ENCODE measurements at regions not wholly inside any gene's neighbourhood (a gene's known extent, or its start where the extent isn't known, plus 50 kb on each side); places are given as distances from the start of the nearest gene placed in this dataset.

DNA sequence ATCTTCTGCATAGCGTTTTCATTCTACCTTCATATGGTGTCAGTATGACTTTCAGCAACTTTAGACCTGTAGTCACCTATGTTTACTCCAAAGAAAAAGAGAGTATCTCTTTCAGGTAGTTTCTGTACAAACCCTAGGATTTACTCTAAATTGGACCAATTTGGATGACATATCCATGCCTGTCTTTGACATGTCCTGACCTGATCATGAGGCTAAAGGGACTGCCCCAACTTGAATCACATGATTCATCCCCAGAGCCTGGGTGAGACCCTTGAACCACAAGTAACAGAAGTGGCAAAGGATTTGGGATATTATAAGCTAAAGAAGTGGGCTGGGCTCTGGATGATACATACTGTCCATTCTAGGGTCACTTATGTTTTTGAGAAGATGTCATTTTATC is 124.5 kb upstream of the CSNK1A1L start:
- BruUV-seq (replicated peaks), result no TSS peak
- H3K27ac ChIP-seq (ENCODE audit: extremely low read length, insufficient read depth, low read length), result no peak overlapping the region
- FAIRE-seq (no peak), DNase-seq (ENCODE audit: low spot score) (no peak), ATAC-seq (no peak)
- no peak overlapping the region for H3K9ac ChIP-seq (ENCODE audit: insufficient read depth, low read depth, low read length)
- no peak overlapping the region for H3K4me3 ChIP-seq (replicated peaks in 1 of 3; ENCODE audit: insufficient read depth in 1 of 3, low read depth in 2 of 3, low read length in 3 of 3)
- in situ Hi-C loops (cut with HindIII; ENCODE audit: extremely low pct_ligation_motif_present, low pct_unique_long_range_greater_than_20kb) (no loop called here), intact Hi-C loops (cut with micrococcal nuclease; ENCODE audit: unreplicated experiment) (no loop called here)
- no peaks in the 10 kb centered on the region for H3K36me3 ChIP-seq (replicated peaks in 1 of 2; ENCODE audit: control insufficient read depth in 1 of 2, insufficient read depth in 2 of 2, low read length in 2 of 2)
- ChIA-PET CTCF (ENCODE audit: low intra/inter-chr PET ratio, low total read pairs) (no interaction called here), POLR2A (no interaction called here)
- H3K4me2 ChIP-seq (ENCODE audit: low read depth, low read length), result no peak overlapping the region
- no peaks in the 10 kb centered on the region for H3K9me3 ChIP-seq (ENCODE audit: low read length)
- no peak overlapping the region for H2AFZ ChIP-seq (ENCODE audit: low read length)
- H3K4me1 ChIP-seq (ENCODE audit: insufficient read depth, low read length), result no peaks in the 10 kb centered on the region
- H4K20me1 ChIP-seq (ENCODE audit: insufficient read depth, low read length), result no peaks in the 10 kb centered on the region
- H3K79me2 ChIP-seq (ENCODE audit: insufficient read depth, low read length), result no peaks in the 10 kb centered on the region
- H3K27me3 ChIP-seq (ENCODE audit: control insufficient read depth in 1 of 2, insufficient read depth in 2 of 2, low read length in 2 of 2), result no peaks in the 10 kb centered on the region; a peak in 1 of 5 replicates
- 0% methylated on average over 1 of the region's 1 CpG for WGBS (ENCODE audit: low lambda C conversion rate)
- TF ChIP-seq FLYWCH1 (CRISPR knock-in tag; IDR thresholded peaks at IDR 0.05), result no peak
- no peak for TF ChIP-seq ZNF672 (CRISPR knock-in tag; IDR thresholded peaks at IDR 0.05)
- TF ChIP-seq, protein P1, sequence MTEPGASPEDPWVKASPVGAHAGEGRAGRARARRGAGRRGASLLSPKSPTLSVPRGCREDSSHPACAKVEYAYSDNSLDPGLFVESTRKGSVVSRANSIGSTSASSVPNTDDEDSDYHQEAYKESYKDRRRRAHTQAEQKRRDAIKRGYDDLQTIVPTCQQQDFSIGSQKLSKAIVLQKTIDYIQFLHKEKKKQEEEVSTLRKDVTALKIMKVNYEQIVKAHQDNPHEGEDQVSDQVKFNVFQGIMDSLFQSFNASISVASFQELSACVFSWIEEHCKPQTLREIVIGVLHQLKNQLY (CRISPR knock-in tag; IDR thresholded peaks at IDR 0.05), result no peak
- no peak for TF ChIP-seq HMGA1 (CRISPR knock-in tag; conservative IDR thresholded peaks at IDR 0.05)
- no peak for TF ChIP-seq FOXA1 (IDR thresholded peaks at IDR 0.05)
- TF ChIP-seq FOXA1 (CRISPR knock-in tag; IDR thresholded peaks at IDR 0.05), result no peak
- TF ChIP-seq SALL1 (CRISPR knock-in tag; IDR thresholded peaks at IDR 0.05), result no peak
- no peak for TF ChIP-seq ARNT (IDR thresholded peaks at IDR 0.05)
- TF ChIP-seq, protein P2, sequence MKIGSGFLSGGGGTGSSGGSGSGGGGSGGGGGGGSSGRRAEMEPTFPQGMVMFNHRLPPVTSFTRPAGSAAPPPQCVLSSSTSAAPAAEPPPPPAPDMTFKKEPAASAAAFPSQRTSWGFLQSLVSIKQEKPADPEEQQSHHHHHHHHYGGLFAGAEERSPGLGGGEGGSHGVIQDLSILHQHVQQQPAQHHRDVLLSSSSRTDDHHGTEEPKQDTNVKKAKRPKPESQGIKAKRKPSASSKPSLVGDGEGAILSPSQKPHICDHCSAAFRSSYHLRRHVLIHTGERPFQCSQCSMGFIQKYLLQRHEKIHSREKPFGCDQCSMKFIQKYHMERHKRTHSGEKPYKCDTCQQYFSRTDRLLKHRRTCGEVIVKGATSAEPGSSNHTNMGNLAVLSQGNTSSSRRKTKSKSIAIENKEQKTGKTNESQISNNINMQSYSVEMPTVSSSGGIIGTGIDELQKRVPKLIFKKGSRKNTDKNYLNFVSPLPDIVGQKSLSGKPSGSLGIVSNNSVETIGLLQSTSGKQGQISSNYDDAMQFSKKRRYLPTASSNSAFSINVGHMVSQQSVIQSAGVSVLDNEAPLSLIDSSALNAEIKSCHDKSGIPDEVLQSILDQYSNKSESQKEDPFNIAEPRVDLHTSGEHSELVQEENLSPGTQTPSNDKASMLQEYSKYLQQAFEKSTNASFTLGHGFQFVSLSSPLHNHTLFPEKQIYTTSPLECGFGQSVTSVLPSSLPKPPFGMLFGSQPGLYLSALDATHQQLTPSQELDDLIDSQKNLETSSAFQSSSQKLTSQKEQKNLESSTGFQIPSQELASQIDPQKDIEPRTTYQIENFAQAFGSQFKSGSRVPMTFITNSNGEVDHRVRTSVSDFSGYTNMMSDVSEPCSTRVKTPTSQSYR (CRISPR knock-in tag; IDR thresholded peaks at IDR 0.05; ENCODE audit: borderline replicate concordance), result no peak
- TF ChIP-seq, protein P3, sequence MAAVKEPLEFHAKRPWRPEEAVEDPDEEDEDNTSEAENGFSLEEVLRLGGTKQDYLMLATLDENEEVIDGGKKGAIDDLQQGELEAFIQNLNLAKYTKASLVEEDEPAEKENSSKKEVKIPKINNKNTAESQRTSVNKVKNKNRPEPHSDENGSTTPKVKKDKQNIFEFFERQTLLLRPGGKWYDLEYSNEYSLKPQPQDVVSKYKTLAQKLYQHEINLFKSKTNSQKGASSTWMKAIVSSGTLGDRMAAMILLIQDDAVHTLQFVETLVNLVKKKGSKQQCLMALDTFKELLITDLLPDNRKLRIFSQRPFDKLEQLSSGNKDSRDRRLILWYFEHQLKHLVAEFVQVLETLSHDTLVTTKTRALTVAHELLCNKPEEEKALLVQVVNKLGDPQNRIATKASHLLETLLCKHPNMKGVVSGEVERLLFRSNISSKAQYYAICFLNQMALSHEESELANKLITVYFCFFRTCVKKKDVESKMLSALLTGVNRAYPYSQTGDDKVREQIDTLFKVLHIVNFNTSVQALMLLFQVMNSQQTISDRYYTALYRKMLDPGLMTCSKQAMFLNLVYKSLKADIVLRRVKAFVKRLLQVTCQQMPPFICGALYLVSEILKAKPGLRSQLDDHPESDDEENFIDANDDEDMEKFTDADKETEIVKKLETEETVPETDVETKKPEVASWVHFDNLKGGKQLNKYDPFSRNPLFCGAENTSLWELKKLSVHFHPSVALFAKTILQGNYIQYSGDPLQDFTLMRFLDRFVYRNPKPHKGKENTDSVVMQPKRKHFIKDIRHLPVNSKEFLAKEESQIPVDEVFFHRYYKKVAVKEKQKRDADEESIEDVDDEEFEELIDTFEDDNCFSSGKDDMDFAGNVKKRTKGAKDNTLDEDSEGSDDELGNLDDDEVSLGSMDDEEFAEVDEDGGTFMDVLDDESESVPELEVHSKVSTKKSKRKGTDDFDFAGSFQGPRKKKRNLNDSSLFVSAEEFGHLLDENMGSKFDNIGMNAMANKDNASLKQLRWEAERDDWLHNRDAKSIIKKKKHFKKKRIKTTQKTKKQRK (IDR thresholded peaks at IDR 0.05; ENCODE audit: low read length), result no peak
- no peak for TF ChIP-seq SRSF4 (IDR thresholded peaks at IDR 0.05; ENCODE audit: low read depth, low read length, poor library complexity, severe bottlenecking)
- TF ChIP-seq, protein P4, sequence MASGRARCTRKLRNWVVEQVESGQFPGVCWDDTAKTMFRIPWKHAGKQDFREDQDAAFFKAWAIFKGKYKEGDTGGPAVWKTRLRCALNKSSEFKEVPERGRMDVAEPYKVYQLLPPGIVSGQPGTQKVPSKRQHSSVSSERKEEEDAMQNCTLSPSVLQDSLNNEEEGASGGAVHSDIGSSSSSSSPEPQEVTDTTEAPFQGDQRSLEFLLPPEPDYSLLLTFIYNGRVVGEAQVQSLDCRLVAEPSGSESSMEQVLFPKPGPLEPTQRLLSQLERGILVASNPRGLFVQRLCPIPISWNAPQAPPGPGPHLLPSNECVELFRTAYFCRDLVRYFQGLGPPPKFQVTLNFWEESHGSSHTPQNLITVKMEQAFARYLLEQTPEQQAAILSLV (CRISPR knock-in tag; IDR thresholded peaks at IDR 0.05; ENCODE audit: borderline replicate concordance), result no peak

All from HepG2 (cell line).